Mesothelial cell of epicardium (in vitro differentiated cells): ENCODE measurements at regions not wholly inside any gene's neighbourhood (a gene's known extent, or its start where the extent isn't known, plus 50 kb on each side); places are given as distances from the start of the nearest gene placed in this dataset.
"Not testable (repeated sequence)": the region's sequence is repeated elsewhere in the genome, so short reads cannot be mapped to it uniquely, and the experiment has no call there.

ENCODE experiments used
- DNase-seq, 2 experiments: peaks; one replicate each; pipeline ENCODE4 v3.0.0; 2021; ENCODE audit warnings: low spot score in 2 of 2; ENCODE audit not compliant: unreplicated experiment in 2 of 2
- H3K27ac Mint-ChIP-seq: 2 replicates; pipeline ENCODE4 v1.8.0; 2021; ENCODE audit warnings: mixed read lengths
- H3K27me3 Mint-ChIP-seq: 2 replicates; pipeline ENCODE4 v1.8.0; 2021; ENCODE audit warnings: low read depth, mixed read lengths
- H3K36me3 Mint-ChIP-seq: 2 replicates; pipeline ENCODE4 v1.8.0; 2021; ENCODE audit warnings: mixed read lengths
- H3K4me1 Mint-ChIP-seq: 2 replicates; pipeline ENCODE4 v1.8.0; 2021; ENCODE audit warnings: mixed read lengths
- H3K4me3 Mint-ChIP-seq: 2 replicates; pipeline ENCODE4 v1.8.0; 2021; ENCODE audit warnings: mild to moderate bottlenecking, moderate library complexity, mixed read lengths
- H3K9me3 Mint-ChIP-seq: 2 replicates; pipeline ENCODE4 v1.8.0; 2021; ENCODE audit warnings: mixed read lengths
- TF ChIP-seq, protein P1 (sequence below): fragments of 200-600 bp; sonication (generic); IDR thresholded peaks from one replicate; pipeline ENCODE4 v1.5.0; 2021; ENCODE audit warnings: antibody characterized with exemption; ENCODE audit not compliant: unreplicated experiment

DNA sequence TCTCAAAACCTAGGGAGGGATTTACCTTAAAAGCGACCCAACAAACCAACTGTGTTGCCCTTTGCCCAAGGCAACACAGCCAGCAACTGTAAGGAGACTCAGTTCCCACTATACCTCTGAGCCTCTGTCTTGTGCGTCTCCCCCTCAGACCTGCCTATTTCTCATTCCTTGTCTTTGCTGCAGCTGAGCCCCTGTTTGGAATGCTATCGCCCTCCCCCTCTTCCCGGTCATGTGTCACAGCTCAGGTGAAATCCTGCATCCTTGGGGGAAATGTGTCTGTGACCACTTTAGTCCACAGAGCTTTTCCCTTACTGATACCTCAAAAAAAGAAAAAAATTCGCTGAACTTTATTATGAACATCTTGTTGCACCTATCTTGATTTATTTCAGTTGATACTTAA lies 52.0 kb upstream of the LRIG1 start:
- Mint-ChIP-seq H3K4me1 (peaks cover 6% of the 10 kb centered on the region), H3K36me3 (no peaks in the 10 kb centered on the region), H3K9me3 (peaks cover 4% of the 10 kb centered on the region), H3K4me3 (no peak overlapping the region), H3K27me3 (no peaks in the 10 kb centered on the region), H3K27ac (no peak overlapping the region)
- no peak for DNase-seq
- TF ChIP-seq, protein P1, sequence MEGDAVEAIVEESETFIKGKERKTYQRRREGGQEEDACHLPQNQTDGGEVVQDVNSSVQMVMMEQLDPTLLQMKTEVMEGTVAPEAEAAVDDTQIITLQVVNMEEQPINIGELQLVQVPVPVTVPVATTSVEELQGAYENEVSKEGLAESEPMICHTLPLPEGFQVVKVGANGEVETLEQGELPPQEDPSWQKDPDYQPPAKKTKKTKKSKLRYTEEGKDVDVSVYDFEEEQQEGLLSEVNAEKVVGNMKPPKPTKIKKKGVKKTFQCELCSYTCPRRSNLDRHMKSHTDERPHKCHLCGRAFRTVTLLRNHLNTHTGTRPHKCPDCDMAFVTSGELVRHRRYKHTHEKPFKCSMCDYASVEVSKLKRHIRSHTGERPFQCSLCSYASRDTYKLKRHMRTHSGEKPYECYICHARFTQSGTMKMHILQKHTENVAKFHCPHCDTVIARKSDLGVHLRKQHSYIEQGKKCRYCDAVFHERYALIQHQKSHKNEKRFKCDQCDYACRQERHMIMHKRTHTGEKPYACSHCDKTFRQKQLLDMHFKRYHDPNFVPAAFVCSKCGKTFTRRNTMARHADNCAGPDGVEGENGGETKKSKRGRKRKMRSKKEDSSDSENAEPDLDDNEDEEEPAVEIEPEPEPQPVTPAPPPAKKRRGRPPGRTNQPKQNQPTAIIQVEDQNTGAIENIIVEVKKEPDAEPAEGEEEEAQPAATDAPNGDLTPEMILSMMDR: no peak

- Mint-ChIP-seq H3K27me3 (no peaks in the 10 kb centered on the region), H3K9me3 (peaks cover 4% of the 10 kb centered on the region), H3K36me3 (no peaks in the 10 kb centered on the region), H3K4me3 (no peak overlapping the region), H3K4me1 (peaks cover 6% of the 10 kb centered on the region), H3K27ac (no peak overlapping the region)
- DNase-seq: no peak
- TF ChIP-seq, protein P1: no peak
Measured at GRCh38 chr3:66553441-66554113, 52.8 kb upstream of the LRIG1 start.

DNA sequence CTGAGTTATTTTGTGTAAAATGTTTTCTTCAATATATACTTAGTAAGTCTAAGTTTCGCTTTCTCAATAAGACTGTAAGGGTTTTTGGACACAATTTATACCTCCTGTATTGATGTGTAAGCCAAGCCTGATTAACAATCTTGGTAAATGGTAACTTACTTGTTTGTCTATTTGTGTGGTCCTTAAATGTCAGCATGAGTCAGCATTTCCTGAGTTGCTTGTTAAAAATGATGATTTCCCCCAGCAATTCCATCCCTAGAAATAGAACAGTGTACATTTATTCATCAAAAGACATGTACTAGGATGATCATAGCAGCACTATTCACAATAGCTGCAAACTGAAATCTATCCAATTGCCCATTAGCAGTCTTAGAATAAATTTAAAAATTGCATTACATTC lies 53.4 kb upstream of the LRIG1 start:
- Mint-ChIP-seq H3K4me3 (no peak overlapping the region), H3K36me3 (no peaks in the 10 kb centered on the region), H3K9me3 (peaks cover 6% of the 10 kb centered on the region), H3K4me1 (peaks cover 6% of the 10 kb centered on the region), H3K27me3 (no peaks in the 10 kb centered on the region), H3K27ac (no peak overlapping the region)
- TF ChIP-seq, protein P1: no peak
- no peak for DNase-seq

DNA sequence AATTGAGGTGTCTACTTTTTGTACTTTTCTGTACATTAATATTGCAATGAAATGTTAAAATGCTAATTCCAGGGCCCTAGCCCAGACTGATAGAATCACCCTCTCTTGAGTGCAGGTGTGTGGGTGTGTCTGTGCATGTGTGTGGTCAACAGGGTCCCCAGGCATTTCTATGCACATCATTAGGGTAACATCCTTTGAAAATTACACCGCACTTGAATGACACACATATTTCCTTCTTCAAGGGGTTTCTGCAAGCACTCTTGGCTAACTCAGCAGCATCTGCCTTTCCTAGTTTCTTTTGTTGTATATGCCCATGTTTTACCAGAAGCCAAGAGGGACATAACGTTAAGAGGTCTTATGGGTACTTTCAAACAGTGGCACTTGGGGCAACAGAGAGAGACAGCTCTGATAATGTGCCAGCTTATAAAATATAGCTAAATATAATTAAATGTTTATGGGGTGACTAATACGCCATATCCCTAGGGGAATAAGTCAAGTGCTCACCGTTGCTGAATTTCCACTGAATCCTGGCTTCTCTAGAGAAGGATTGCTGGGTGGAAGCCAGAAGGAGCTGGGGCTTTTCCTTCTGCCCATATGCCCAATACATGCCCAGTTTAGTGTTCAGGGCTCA lies 54.5 kb upstream of the LRIG1 start:
- Mint-ChIP-seq H3K4me3 (no peak overlapping the region), H3K9me3 (peaks cover 6% of the 10 kb centered on the region), H3K27me3 (no peaks in the 10 kb centered on the region), H3K4me1 (peaks cover 6% of the 10 kb centered on the region), H3K36me3 (peaks cover 1% of the 10 kb centered on the region), H3K27ac (no peak overlapping the region)
- TF ChIP-seq, protein P1: no peak
- DNase-seq: no peak

DNA sequence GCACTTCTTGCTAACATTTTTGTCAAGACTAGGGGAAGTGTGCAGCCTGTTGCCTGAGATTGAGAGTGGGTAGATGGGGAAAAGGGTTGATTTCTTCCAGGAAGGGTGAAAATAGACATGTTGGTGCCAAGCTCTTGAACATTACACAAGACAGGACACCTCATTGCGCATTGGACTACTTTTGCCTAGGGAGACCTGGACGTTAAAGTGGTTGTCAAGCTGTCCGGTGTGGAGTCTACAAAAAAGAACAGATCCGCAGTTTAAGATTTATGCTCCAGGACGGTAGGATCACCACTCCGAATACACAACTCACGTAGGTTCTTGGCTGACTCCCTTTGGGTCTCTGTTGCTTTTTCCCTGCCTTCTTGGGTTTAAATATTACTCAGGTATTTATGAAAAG lies 56.3 kb upstream of the LRIG1 start:
- peaks cover 2% of the 10 kb centered on the region for H3K36me3 Mint-ChIP-seq
- no peak overlapping the region for H3K27ac Mint-ChIP-seq
- no peak for DNase-seq
- no peaks in the 10 kb centered on the region for H3K27me3 Mint-ChIP-seq
- H3K9me3 Mint-ChIP-seq: peaks cover 11% of the 10 kb centered on the region
- no peak overlapping the region for H3K4me3 Mint-ChIP-seq
- TF ChIP-seq, protein P1: no peak
- peaks cover 6% of the 10 kb centered on the region for H3K4me1 Mint-ChIP-seq

DNA sequence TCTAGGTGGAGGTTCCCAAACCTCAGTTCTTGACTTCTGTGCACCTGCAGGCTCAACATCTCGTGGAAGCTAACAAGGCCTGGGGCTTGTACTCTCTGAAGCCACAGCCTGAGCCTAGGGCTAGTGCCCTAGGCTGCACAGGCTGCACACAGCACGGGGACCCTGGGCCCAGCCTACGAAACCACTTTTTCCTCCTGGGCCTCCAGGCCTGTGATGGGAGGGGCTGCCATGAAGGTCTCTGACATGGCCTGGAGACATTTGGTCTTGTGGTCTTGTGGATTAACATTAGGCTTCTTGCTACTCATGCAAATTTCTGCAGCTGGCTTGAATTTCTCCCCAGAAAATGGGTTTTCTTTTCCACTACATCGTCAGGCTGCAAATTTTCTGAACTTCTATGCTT lies 59.1 kb upstream of the LRIG1 start:
- not testable (repeated sequence) for H3K4me3 Mint-ChIP-seq, H3K27ac Mint-ChIP-seq, H3K27me3 Mint-ChIP-seq, H3K36me3 Mint-ChIP-seq, H3K4me1 Mint-ChIP-seq, DNase-seq
- H3K9me3 Mint-ChIP-seq: peaks cover 12% of the 10 kb centered on the region
